GM21367 (cell line): ENCODE measurements at regions not wholly inside any gene's neighbourhood (a gene's known extent, or its start where the extent isn't known, plus 50 kb on each side); places are given as distances from the start of the nearest gene placed in this dataset.
"Not testable (repeated sequence)": the region's sequence is repeated elsewhere in the genome, so short reads cannot be mapped to it uniquely, and the experiment has no call there.

Source experiments
- ATAC-seq: cut with Tn5 transposase; IDR thresholded peaks from one replicate; pipeline ENCODE4 v1.9.1; 2021; ENCODE audit not compliant: unreplicated experiment

- ATAC-seq, result no peak
Measured at GRCh38 chr4:58871509-58871908, 1761.3 kb upstream of the IGFBP7 start.

GRCh38 chr4:58849026-58849425 is 1738.8 kb upstream of the IGFBP7 start:
- ATAC-seq, result no peak

GRCh38 chr4:58843455-58843854 is 1733.3 kb upstream of the IGFBP7 start:
- no peak for ATAC-seq

GRCh38 chr4:58833126-58833525 is 1722.9 kb upstream of the IGFBP7 start:
- no peak for ATAC-seq

GRCh38 chr4:58825278-58825677 is 1715.1 kb upstream of the IGFBP7 start:
- no peak for ATAC-seq

- ATAC-seq, result not testable (repeated sequence)
Measured at GRCh38 chr4:58818560-58818959, 1708.4 kb upstream of the IGFBP7 start.

- ATAC-seq, result no peak
Measured at GRCh38 chr4:58809948-58810347, 1699.8 kb upstream of the IGFBP7 start.

- no peak for ATAC-seq
Measured at GRCh38 chr4:58809366-58809765, 1699.2 kb upstream of the IGFBP7 start.

GRCh38 chr4:58808817-58809216 is 1698.6 kb upstream of the IGFBP7 start:
- ATAC-seq, result no peak

GRCh38 chr4:58807843-58808615 is 1697.8 kb upstream of the IGFBP7 start:
- no peak for ATAC-seq

GRCh38 chr4:58776627-58777026 is 1666.4 kb upstream of the IGFBP7 start:
- no peak for ATAC-seq

- ATAC-seq, result no peak
Measured at GRCh38 chr4:58767598-58767997, 1657.4 kb upstream of the IGFBP7 start.

- no peak for ATAC-seq
Measured at GRCh38 chr4:58766763-58767162, 1656.6 kb upstream of the IGFBP7 start.

- no peak for ATAC-seq
Measured at GRCh38 chr4:58761563-58761962, 1651.4 kb upstream of the IGFBP7 start.

- ATAC-seq, result no peak
Measured at GRCh38 chr4:58760737-58761136, 1650.6 kb upstream of the IGFBP7 start.

GRCh38 chr4:58760100-58760499 is 1649.9 kb upstream of the IGFBP7 start:
- no peak for ATAC-seq

- no peak for ATAC-seq
Measured at GRCh38 chr4:58749206-58749605, 1639.0 kb upstream of the IGFBP7 start.

GRCh38 chr4:58740897-58741296 is 1630.7 kb upstream of the IGFBP7 start:
- ATAC-seq, result no peak

- ATAC-seq, result no peak
Measured at GRCh38 chr4:58739275-58739674, 1629.1 kb upstream of the IGFBP7 start.

GRCh38 chr4:58738375-58738774 is 1628.2 kb upstream of the IGFBP7 start:
- ATAC-seq, result no peak

- no peak for ATAC-seq
Measured at GRCh38 chr4:58734030-58734674, 1624.0 kb upstream of the IGFBP7 start.

GRCh38 chr4:58732973-58733372 is 1622.8 kb upstream of the IGFBP7 start:
- no peak for ATAC-seq

- ATAC-seq, result no peak
Measured at GRCh38 chr4:58723954-58724353, 1613.8 kb upstream of the IGFBP7 start.
